HCT116 (cell line): ENCODE measurements at regions not wholly inside any gene's neighbourhood (a gene's known extent, or its start where the extent isn't known, plus 50 kb on each side); places are given as distances from the start of the nearest gene placed in this dataset.

ENCODE experiments used
- ATAC-seq: fragments of 200-7000 bp; cut with Tn5 transposase; 2 replicates; pipeline ENCODE4 v1.9.1; 2020; ENCODE audit warnings: mild to moderate bottlenecking, moderate library complexity
- BruUV-seq: library from RNA; stranded (reverse); fragments of 400-500 nt; replicated peaks from 2 replicates; lab custom pipeline; 2021; lab: Mats Ljungman, UMichigan
- CTCF ChIA-PET: fragments of 300-600 bp; sonication (Branson Sonifier 250); formaldehyde crosslinking; loops from one replicate; lab custom pipeline; 2021; ENCODE audit warnings: antibody characterized with exemption; lab: Charles Lee
- POLR2A ChIA-PET: fragments of 300-600, 350-600 bp; sonication (Branson Sonifier 250); formaldehyde crosslinking; loops from one replicate; lab custom pipeline; 2021; ENCODE audit warnings: antibody characterized with exemption; lab: Charles Lee
- RAD21 ChIA-PET, 2 experiments: fragments of 300-600 bp; sonication (Branson Sonifier 250); formaldehyde crosslinking; loops; one replicate each; lab custom pipeline; 2023; ENCODE audit warnings: low total read pairs in 2 of 2; ENCODE audit not compliant: uncharacterized antibody in 2 of 2, unreplicated experiment in 2 of 2, low non-redundant PET in 1 of 2; lab: Charles Lee
- DNase-seq: peaks from one replicate; pipeline ENCODE4 v3.0.0-alpha.2; 2010; ENCODE audit warnings: low read depth, low spot score
- H2AFZ ChIP-seq: fragments of 200-600 bp; shearing (Covaris generic), sonication (generic); 2 replicates; pipeline ENCODE4 v1.6.1; 2017; ENCODE audit warnings: low read depth, mixed run types, mixed read lengths, antibody characterized with exemption, low read length; ENCODE audit not compliant: poor library complexity, severe bottlenecking
- H3K27ac ChIP-seq: 2 replicates; pipeline ENCODE4 v1.5.1; 2012; ENCODE audit warnings: low read depth, low read length
- H3K27me3 ChIP-seq: fragments of 200-600 bp; sonication (generic); 2 replicates; pipeline ENCODE4 v1.6.1; 2016; ENCODE audit warnings: mixed run types, low read length, mixed read lengths; ENCODE audit not compliant: insufficient read depth
- H3K36me3 ChIP-seq, 2 experiments: fragments of 200-500 bp in 1 of 2; fragments of 200-600 bp in 1 of 2; sonication (Bioruptor generic) in 1 of 2; sonication (generic) in 1 of 2; 2 replicates each; pipeline versions ENCODE4 v1.5.1 to v1.6.1; 2014 to 2016; ENCODE audit warnings: low read length in 2 of 2, inconsistent platforms in 1 of 2, mixed read lengths in 1 of 2, mixed run types in 1 of 2; ENCODE audit not compliant: insufficient read depth in 2 of 2, control insufficient read depth in 1 of 2
- H3K4me1 ChIP-seq, 2 experiments: fragments of 200-600 bp in 1 of 2; sonication (generic) in 1 of 2; 2 replicates each; pipeline versions ENCODE4 v1.5.1 to v1.6.1; 2012 to 2017; ENCODE audit warnings: low read length in 2 of 2, inconsistent platforms in 1 of 2, mild to moderate bottlenecking in 1 of 2, mixed read lengths in 1 of 2, mixed run types in 1 of 2, moderate library complexity in 1 of 2; ENCODE audit not compliant: insufficient read depth in 2 of 2, control insufficient read depth in 1 of 2
- H3K4me2 ChIP-seq: fragments of 200-600 bp; sonication (generic); 2 replicates; pipeline ENCODE4 v1.6.1; 2017; ENCODE audit warnings: mixed run types, low read length, mixed read lengths
- H3K4me3 ChIP-seq, 2 experiments: fragments of 200-600 bp in 1 of 2; sonication (generic) in 1 of 2; replicated peaks in 1 of 2; 2 replicates each; pipeline ENCODE4 v1.5.1; 2011 to 2016; ENCODE audit warnings: low read length in 2 of 2, control low read depth in 1 of 2, low read depth in 1 of 2, mild to moderate bottlenecking in 1 of 2, mixed read lengths in 1 of 2, mixed run types in 1 of 2
- H3K79me2 ChIP-seq: fragments of 200-600 bp; sonication (generic); 2 replicates; pipeline ENCODE4 v1.6.1; 2017; ENCODE audit warnings: mild to moderate bottlenecking, mixed run types, low read length, moderate library complexity, mixed read lengths; ENCODE audit not compliant: insufficient read depth
- H3K9ac ChIP-seq: fragments of 200-600 bp; sonication (generic); 2 replicates; pipeline ENCODE4 v1.6.1; 2016; ENCODE audit warnings: low read length, mixed read lengths
- H3K9me2 ChIP-seq: fragments of 200-600 bp; sonication (generic), shearing (Covaris generic); 2 replicates; pipeline ENCODE4 v1.6.1; 2017; ENCODE audit warnings: mixed run types, mild to moderate bottlenecking, moderate library complexity; ENCODE audit not compliant: insufficient read depth
- H3K9me3 ChIP-seq, 2 experiments: fragments of 200-500 bp in 1 of 2; fragments of 200-600 bp in 1 of 2; sonication (Bioruptor generic) in 1 of 2; sonication (generic) in 1 of 2; 2 replicates each; pipeline ENCODE4 v1.6.1; 2014 to 2017; ENCODE audit warnings: low read length in 2 of 2, mixed read lengths in 2 of 2, inconsistent platforms in 1 of 2, low read depth in 1 of 2, mild to moderate bottlenecking in 1 of 2, mixed run types in 1 of 2, moderate library complexity in 1 of 2; ENCODE audit not compliant: control insufficient read depth in 1 of 2, insufficient read depth in 1 of 2
- H4K20me1 ChIP-seq: fragments of 200-600 bp; sonication (generic), shearing (Covaris generic); 2 replicates; pipeline ENCODE4 v1.6.1; 2017; ENCODE audit warnings: mixed run types, mild to moderate bottlenecking, moderate library complexity; ENCODE audit not compliant: insufficient read depth
- ATF3 ChIP-seq: IDR thresholded peaks from 2 replicates; pipeline ENCODE4 v1.6.1; 2012
- CTCF ChIP-seq, 3 experiments: fragments of 200-600 bp in 1 of 3; sonication (generic) in 1 of 3; IDR thresholded peaks in 2 of 3; conservative IDR thresholded peaks in 1 of 3; 2 replicates each; pipeline ENCODE4 v1.5.1; 2012 to 2017; ENCODE audit warnings: low read depth in 2 of 3, low read length in 2 of 3, antibody characterized with exemption in 1 of 3, borderline replicate concordance in 1 of 3, control low read depth in 1 of 3, mild to moderate bottlenecking in 1 of 3, mixed read lengths in 1 of 3, mixed run types in 1 of 3, moderate library complexity in 1 of 3; ENCODE audit not compliant: insufficient read depth in 1 of 3
- FOSL1 ChIP-seq: IDR thresholded peaks from 2 replicates; pipeline ENCODE4 v1.6.1; 2012; ENCODE audit warnings: low read depth
- JUND ChIP-seq: IDR thresholded peaks from 2 replicates; pipeline ENCODE4 v1.6.1; 2012
- REST ChIP-seq: IDR thresholded peaks from 2 replicates; pipeline ENCODE4 v1.6.1; 2012; ENCODE audit warnings: low read depth
- SP1 ChIP-seq: IDR thresholded peaks from 2 replicates; pipeline ENCODE4 v1.6.1; 2012; ENCODE audit warnings: low read depth
- YY1 ChIP-seq: IDR thresholded peaks from 2 replicates; pipeline ENCODE4 v1.6.1; 2011; ENCODE audit warnings: low read length, low read depth, moderate library complexity, mild to moderate bottlenecking; ENCODE audit not compliant: insufficient replicate concordance; ENCODE audit errors: extremely low read depth
- intact Hi-C: fragments of 100-400 bp; cut with micrococcal nuclease; formaldehyde crosslinking; loops from 2 replicates; pipeline ENCODE4 v1.10.0; 2022
- TF ChIP-seq, protein P1 (sequence below): IDR thresholded peaks from 2 replicates; pipeline ENCODE4 v1.6.1; 2012

DNA sequence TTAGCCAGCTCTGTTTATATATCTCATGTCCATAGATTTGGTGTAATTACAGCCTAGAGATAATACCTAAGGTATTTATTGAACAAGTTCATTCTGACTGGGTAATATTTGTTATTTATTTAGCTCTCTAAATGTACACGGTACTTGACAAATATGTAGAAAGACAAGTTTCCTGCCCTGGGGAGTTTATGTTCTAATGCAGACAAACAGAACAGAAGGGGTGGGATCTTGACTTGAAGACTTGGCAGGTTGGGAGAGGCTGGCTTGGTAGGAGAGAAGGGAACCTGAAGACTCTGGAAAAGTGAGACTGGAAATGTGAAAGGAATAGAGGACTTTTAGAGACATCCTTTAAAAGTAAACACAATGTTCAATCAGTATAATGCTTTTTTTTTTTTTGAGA is 97.7 kb upstream of the CDK6 start:
- Histone ChIP-seq H3K4me2 (no peak overlapping the region), H3K9ac (no peak overlapping the region), H3K79me2 (no peaks in the 10 kb centered on the region), H3K4me3 (no peak overlapping the region), H3K9me3 (no peaks in the 10 kb centered on the region), H3K27me3 (no peaks in the 10 kb centered on the region), H2AFZ (no peak overlapping the region), H3K36me3 (no peaks in the 10 kb centered on the region), H4K20me1 (no peaks in the 10 kb centered on the region), H3K27ac (no peak overlapping the region), H3K9me2 (no peaks in the 10 kb centered on the region), H3K4me1 (no peaks in the 10 kb centered on the region)
- CTCF ChIA-PET, result no interaction called here
- DNase-seq (no peak), ATAC-seq (no peak)
- POLR2A ChIA-PET, result no interaction called here
- BruUV-seq, result no TSS peak
- RAD21 ChIA-PET, result no interaction called here
- intact Hi-C loops, result no loop called here
- TF ChIP-seq JUND (no peak), SP1 (no peak), CTCF (IDR thresholded peaks at IDR 0.05 in 2 of 3, conservative IDR thresholded peaks at IDR 0.05 in 1 of 3; ENCODE audit: borderline replicate concordance in 1 of 3, insufficient read depth in 1 of 3, low read depth in 2 of 3, low read length in 2 of 3) (no peak), FOSL1 (no peak), YY1 (no peak), REST (no peak), ATF3 (no peak)
- TF ChIP-seq, protein P1, sequence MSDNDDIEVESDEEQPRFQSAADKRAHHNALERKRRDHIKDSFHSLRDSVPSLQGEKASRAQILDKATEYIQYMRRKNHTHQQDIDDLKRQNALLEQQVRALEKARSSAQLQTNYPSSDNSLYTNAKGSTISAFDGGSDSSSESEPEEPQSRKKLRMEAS, result no peak
